Ishikawa (cell line): ENCODE measurements at regions not wholly inside any gene's neighbourhood (a gene's known extent, or its start where the extent isn't known, plus 50 kb on each side); places are given as distances from the start of the nearest gene placed in this dataset.

Experiments
- CEBPB ChIP-seq: IDR thresholded peaks from 2 replicates; pipeline ENCODE4 v1.6.1; 2012
- CREB1 ChIP-seq: IDR thresholded peaks from 2 replicates; pipeline ENCODE4 v1.6.1; 2012; ENCODE audit warnings: low read depth
- EGR1 ChIP-seq: IDR thresholded peaks from 2 replicates; pipeline ENCODE4 v1.6.1; 2012
- EP300 ChIP-seq: IDR thresholded peaks from 2 replicates; pipeline ENCODE4 v1.6.1; 2012; ENCODE audit warnings: borderline replicate concordance
- FOXM1 ChIP-seq: IDR thresholded peaks from 2 replicates; pipeline ENCODE4 v1.6.1; 2012; ENCODE audit warnings: low read depth, borderline replicate concordance
- NFIC ChIP-seq: IDR thresholded peaks from 2 replicates; pipeline ENCODE4 v1.6.1; 2012
- RAD21 ChIP-seq: IDR thresholded peaks from 2 replicates; pipeline ENCODE4 v1.6.1; 2012; ENCODE audit warnings: low read depth
- REST ChIP-seq: IDR thresholded peaks from 2 replicates; pipeline ENCODE4 v1.6.1; 2012; ENCODE audit warnings: low read depth, mild to moderate bottlenecking
- TAF1 ChIP-seq: IDR thresholded peaks from 2 replicates; pipeline ENCODE4 v1.6.1; 2012; ENCODE audit warnings: low read depth, mild to moderate bottlenecking
- TCF12 ChIP-seq: IDR thresholded peaks from 2 replicates; pipeline ENCODE4 v1.6.1; 2012; ENCODE audit warnings: low read depth
- TEAD4 ChIP-seq: IDR thresholded peaks from 2 replicates; pipeline ENCODE4 v1.6.1; 2012
- USF1 ChIP-seq: IDR thresholded peaks from 2 replicates; pipeline ENCODE4 v1.6.1; 2012
- YY1 ChIP-seq: IDR thresholded peaks from 2 replicates; pipeline ENCODE4 v1.6.1; 2012; ENCODE audit warnings: low read depth
- ZBTB7A ChIP-seq: IDR thresholded peaks from 2 replicates; pipeline ENCODE4 v1.6.1; 2012; ENCODE audit warnings: low read depth
- TF ChIP-seq, protein P1 (sequence below): IDR thresholded peaks from 2 replicates; pipeline ENCODE4 v1.6.1; 2012

- TF ChIP-seq EP300 (no peak), TAF1 (no peak), REST (no peak), YY1 (no peak), RAD21 (no peak), USF1 (no peak), EGR1 (no peak), TCF12 (no peak), CREB1 (no peak), FOXM1 (no peak), CEBPB (no peak), ZBTB7A (no peak), TEAD4 (no peak), NFIC (no peak)
- TF ChIP-seq, protein P1, sequence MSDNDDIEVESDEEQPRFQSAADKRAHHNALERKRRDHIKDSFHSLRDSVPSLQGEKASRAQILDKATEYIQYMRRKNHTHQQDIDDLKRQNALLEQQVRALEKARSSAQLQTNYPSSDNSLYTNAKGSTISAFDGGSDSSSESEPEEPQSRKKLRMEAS: no peak
These were observed 998.2 kb downstream of the REEP3 start for GRCh38 chr10:64519427-64519826.

GRCh38 chr10:64519831-64520230 lies 998.6 kb downstream of the REEP3 start:
- no peak for TF ChIP-seq YY1
- no peak for TF ChIP-seq USF1
- no peak for TF ChIP-seq TCF12

DNA sequence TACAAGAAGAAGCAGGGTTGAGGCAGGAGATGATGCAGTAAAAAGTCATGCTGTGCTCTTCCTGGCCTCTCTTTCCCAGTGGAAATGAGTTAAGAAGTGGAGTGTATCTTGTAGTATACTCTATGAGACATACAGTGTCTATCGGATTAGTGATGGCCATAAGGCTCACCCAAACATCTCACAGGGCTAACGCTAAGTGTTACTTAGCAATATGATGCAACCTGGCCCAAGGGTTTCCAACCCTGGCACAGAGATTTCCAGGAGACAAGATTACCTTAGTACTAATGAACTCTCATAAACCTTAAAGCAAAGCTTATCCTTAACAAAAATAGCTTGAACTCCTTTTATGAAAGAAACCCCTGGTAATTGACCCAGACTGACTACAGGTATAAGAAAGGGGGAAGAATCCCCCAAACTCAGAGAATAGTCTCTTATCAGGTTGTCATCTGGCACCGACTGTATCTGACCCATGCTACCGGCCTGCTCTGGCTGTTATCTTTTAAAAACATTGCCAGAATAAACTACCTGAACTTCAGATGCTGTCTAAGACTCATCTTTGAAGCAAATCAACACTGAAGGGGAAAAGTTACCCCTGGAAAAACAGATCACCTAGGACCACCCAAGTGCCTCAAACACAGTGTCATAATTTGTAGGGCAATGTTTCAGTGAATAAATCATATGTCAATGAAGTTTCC lies 1002.0 kb downstream of the REEP3 start:
- TF ChIP-seq FOXM1 (no peak), EP300 (no peak), CEBPB (no peak), REST (no peak), YY1 (no peak), TEAD4 (no peak), ZBTB7A (no peak), EGR1 (no peak), RAD21 (no peak), TAF1 (no peak), USF1 (no peak), CREB1 (no peak), NFIC (no peak), TCF12 (no peak)
- TF ChIP-seq, protein P1: no peak

GRCh38 chr10:64528294-64529002 lies 1007.2 kb downstream of the REEP3 start:
- TF ChIP-seq CREB1 (no peak), YY1 (no peak), REST (no peak), TCF12 (no peak)
- TF ChIP-seq, protein P1: no peak

- no peak for TF ChIP-seq EGR1
- TF ChIP-seq TAF1: no peak
- TF ChIP-seq CREB1: no peak
- TF ChIP-seq NFIC: no peak
These were observed 1007.8 kb downstream of the REEP3 start for GRCh38 chr10:64529003-64529350.
